Activated CD4-positive, alpha-beta T cell treated with anti-CD3 and anti-CD28 coated beads, Interleukin-2, amount 10 ng/mL, durations not matched to agents 7 days and 5 days (primary cell): ENCODE measurements at regions not wholly inside any gene's neighbourhood (a gene's known extent, or its start where the extent isn't known, plus 50 kb on each side); places are given as distances from the start of the nearest gene placed in this dataset.

Experiments used
- CTCF ChIA-PET: fragments of 350-600 bp; sonication (Branson Sonifier 250); formaldehyde crosslinking; loops from one replicate; lab custom pipeline; 2021; ENCODE audit warnings: antibody characterized with exemption; lab: Charles Lee
- POLR2A ChIA-PET: fragments of 350-600 bp; sonication (Branson Sonifier 250); formaldehyde crosslinking; loops from one replicate; lab custom pipeline; 2021; ENCODE audit warnings: antibody characterized with exemption; lab: Charles Lee
- DNase-seq: peaks from one replicate; pipeline ENCODE4 v3.0.0-alpha.2; 2020
- H3K27ac Mint-ChIP-seq: one replicate; pipeline ENCODE4 v1.8.0; 2021; ENCODE audit warnings: mild to moderate bottlenecking, moderate library complexity, mixed read lengths
- H3K27me3 Mint-ChIP-seq: one replicate; pipeline ENCODE4 v1.8.0; 2021; ENCODE audit warnings: mixed read lengths
- H3K36me3 Mint-ChIP-seq: one replicate; pipeline ENCODE4 v1.8.0; 2021; ENCODE audit warnings: low read depth, mixed read lengths
- H3K4me1 Mint-ChIP-seq: one replicate; pipeline ENCODE4 v1.8.0; 2021; ENCODE audit warnings: mixed read lengths
- H3K4me3 Mint-ChIP-seq: one replicate; pipeline ENCODE4 v1.8.0; 2021; ENCODE audit warnings: mild to moderate bottlenecking, moderate library complexity, mixed read lengths
- H3K9me3 Mint-ChIP-seq: one replicate; pipeline ENCODE4 v1.8.0; 2021; ENCODE audit warnings: mixed read lengths

DNA sequence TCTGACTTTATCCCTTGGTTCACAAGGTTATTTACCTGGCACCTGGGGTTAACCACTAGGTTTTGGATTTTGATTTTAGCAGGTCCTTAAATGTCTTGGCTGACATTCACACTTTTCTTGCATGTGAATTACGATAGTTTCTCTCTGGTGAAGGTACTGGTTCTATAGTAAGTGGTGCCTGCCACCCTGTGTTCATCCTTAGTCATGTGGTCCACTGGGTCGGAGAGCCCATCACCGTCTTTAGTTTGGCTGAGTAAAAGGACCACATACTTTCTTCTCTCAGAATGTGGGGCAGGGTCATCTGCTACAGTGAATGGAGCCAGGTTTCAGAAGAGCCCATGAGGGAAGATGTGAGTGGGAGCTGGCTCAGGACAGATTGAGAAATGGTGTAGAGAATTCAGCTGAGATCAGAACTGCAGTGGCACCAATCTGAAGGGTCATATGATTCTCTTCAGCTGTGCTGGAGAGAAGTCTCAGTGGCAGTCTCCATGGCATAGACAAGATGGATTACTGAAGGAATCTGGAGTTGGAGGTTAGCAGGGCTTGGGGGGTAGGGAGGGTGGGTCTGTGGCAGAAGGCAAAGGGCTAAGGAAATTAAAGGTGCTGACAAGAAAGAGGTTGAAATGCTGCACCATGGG is 310.4 kb downstream of the GPAT3 start:
- H3K36me3 Mint-ChIP-seq, result no peaks in the 10 kb centered on the region
- H3K4me3 Mint-ChIP-seq, result no peak overlapping the region
- H3K27me3 Mint-ChIP-seq, result no peaks in the 10 kb centered on the region
- H3K9me3 Mint-ChIP-seq, result no peaks in the 10 kb centered on the region
- CTCF ChIA-PET, result no interaction called here
- H3K27ac Mint-ChIP-seq, result no peak overlapping the region
- POLR2A ChIA-PET, result no interaction called here
- DNase-seq, result no peak
- H3K4me1 Mint-ChIP-seq, result no peaks in the 10 kb centered on the region

DNA sequence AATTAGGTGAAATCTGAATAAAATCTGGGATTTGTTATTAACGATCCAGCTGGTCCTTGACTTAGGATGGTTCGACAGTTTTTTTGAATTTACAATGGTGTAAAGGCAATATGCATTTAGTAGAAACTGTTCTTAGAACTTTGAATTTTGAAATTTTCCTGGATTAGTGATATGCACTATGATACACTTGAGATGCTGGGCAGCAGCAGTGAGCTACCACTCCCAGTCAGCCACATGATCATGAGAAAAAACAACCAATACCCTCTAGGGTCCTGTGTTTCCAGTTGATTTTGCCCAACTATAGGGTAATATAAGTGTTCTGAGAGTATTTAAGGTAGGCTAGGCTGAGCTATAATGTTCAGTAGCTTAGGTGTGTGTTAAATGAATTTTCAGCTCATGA is 303.7 kb downstream of the GPAT3 start:
- H3K36me3 Mint-ChIP-seq, result no peaks in the 10 kb centered on the region

DNA sequence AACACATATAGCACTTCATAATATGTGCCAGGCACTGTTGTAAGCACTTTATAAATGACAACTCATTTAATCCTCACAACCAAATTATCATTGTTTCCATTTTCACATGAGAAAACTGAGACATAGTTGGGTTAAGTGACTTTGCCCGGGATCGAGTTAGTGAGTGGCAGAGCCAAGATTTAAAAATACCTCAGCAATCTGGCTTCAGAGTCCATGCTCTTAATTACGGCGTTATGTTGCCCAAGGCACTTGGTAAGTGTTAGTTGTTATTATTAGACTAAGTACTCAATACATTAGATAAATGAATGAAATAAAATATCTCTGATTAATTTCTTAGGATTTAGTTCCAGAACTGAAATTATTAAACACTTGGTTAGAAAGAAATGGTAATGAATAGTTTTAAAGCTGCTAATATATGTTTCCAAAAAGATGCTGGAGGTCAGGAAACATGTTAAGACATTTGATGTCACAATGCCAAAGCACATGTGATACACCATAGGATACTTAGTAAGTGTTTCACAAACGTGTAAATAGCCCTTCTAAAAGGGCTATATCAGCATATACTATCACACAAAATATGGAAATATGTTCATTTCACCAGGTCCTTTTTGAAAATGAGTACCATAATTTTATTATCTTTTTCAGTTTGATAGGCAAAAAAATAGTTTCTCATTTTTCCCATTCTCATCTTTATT is 301.9 kb downstream of the GPAT3 start:
- no peaks in the 10 kb centered on the region for H3K4me1 Mint-ChIP-seq
- no peaks in the 10 kb centered on the region for H3K36me3 Mint-ChIP-seq
- H3K27me3 Mint-ChIP-seq, result no peaks in the 10 kb centered on the region
- H3K9me3 Mint-ChIP-seq, result no peaks in the 10 kb centered on the region
- H3K4me3 Mint-ChIP-seq, result no peak overlapping the region
- ChIA-PET CTCF (no interaction called here), POLR2A (no interaction called here)
- no peak for DNase-seq
- H3K27ac Mint-ChIP-seq, result no peak overlapping the region

More for the DNA sequence above, 303.7 kb downstream of the GPAT3 start:
- Mint-ChIP-seq H3K9me3 (no peaks in the 10 kb centered on the region), H3K4me3 (no peak overlapping the region), H3K4me1 (no peaks in the 10 kb centered on the region), H3K27ac (no peak overlapping the region), H3K27me3 (no peaks in the 10 kb centered on the region)
- POLR2A ChIA-PET, result no interaction called here
- CTCF ChIA-PET, result interaction anchor here (0.8 kb wide), 1 partner anchor 23 kb away, joined by 3 read pairs; no protein-coding TSS in a partner anchor
- DNase-seq, result no peak

DNA sequence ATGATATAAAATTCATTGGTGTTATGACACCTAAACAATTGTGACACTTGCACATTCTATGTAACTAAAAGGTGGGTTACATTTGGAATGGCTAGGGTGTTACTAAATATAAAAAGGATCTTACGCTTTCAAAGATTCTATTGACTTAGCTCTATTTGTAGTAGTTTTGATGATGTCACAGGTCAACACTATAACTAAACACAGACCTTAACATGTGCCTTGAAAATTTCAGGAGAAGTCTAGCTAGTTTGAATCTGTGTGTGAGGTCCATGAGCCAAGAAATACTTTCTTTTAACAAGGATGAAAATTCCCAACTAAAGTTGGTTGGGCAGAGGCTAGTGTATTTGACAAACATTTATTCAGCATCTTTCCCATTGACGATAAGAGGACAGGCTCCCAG is 298.0 kb downstream of the GPAT3 start:
- no peak for DNase-seq
- H3K4me3 Mint-ChIP-seq, result no peak overlapping the region
- no peak overlapping the region for H3K27ac Mint-ChIP-seq
- CTCF ChIA-PET, result interaction anchor here (0.6 kb wide), 1 partner anchor 299 kb away, joined by 3 read pairs; no protein-coding TSS in a partner anchor
- H3K36me3 Mint-ChIP-seq, result no peaks in the 10 kb centered on the region
- POLR2A ChIA-PET, result no interaction called here
- H3K4me1 Mint-ChIP-seq, result no peaks in the 10 kb centered on the region
- H3K9me3 Mint-ChIP-seq, result no peaks in the 10 kb centered on the region
- no peaks in the 10 kb centered on the region for H3K27me3 Mint-ChIP-seq

DNA sequence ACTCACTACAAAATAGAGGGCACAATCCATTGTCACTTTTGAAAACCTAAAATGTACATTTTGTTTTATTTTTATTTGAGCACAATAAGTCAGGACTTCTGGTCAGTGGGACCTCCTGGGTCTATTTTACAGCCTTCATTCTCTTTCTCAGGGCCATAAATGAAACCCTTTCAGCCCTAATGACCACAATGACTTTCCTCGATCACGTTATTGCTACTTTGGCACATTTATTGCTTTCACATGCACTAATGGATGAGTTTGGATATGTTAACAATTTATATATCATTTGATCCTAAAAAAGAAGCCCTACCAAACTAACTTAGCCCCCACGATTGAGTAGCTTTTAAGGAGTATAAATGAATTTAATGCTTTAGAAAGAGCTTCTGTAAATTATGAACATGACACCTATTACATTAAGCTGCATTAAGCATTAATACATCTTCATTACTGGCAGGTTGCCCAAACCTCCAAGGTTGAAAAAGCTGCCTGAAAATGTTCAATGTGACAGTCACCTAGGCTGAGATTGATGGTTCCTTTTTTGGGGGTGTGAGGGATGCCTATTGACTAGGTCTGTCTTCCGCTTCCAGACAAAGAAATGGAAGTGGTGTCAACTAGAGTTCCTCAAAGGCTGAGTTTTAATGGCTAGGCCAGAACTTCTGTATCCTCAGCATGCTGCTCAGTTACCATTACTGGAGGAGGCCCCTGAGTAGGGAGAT is 296.4 kb downstream of the GPAT3 start:
- ChIA-PET POLR2A (no interaction called here), CTCF (no interaction called here)
- H3K4me3 Mint-ChIP-seq, result no peak overlapping the region
- no peaks in the 10 kb centered on the region for H3K27me3 Mint-ChIP-seq
- no peak for DNase-seq
- no peaks in the 10 kb centered on the region for H3K36me3 Mint-ChIP-seq
- H3K9me3 Mint-ChIP-seq, result no peaks in the 10 kb centered on the region
- H3K4me1 Mint-ChIP-seq, result no peaks in the 10 kb centered on the region
- H3K27ac Mint-ChIP-seq, result no peak overlapping the region

DNA sequence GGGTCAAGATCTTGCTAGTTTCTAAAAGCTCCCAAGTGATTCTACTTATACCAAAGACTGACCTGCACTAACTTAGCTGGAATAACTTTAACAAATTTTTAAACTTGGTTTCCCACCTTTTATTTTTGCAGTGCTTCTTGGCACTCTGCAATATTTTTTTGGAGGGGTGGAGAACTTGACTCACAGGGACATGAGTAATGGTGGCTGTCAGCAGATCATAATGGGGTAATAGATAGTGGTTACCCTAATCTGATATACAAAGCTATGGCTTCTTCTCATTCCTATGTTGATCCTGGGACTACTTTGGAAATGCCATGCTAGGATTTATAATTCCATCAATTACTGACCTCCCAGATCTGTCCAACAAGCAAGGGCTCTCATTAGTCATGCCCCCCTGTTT is 295.7 kb downstream of the GPAT3 start:
- Mint-ChIP-seq H3K4me1 (no peaks in the 10 kb centered on the region), H3K9me3 (no peaks in the 10 kb centered on the region), H3K27ac (no peak overlapping the region), H3K4me3 (no peak overlapping the region), H3K27me3 (no peaks in the 10 kb centered on the region), H3K36me3 (no peaks in the 10 kb centered on the region)
- ChIA-PET CTCF (no interaction called here), POLR2A (no interaction called here)
- no peak for DNase-seq

DNA sequence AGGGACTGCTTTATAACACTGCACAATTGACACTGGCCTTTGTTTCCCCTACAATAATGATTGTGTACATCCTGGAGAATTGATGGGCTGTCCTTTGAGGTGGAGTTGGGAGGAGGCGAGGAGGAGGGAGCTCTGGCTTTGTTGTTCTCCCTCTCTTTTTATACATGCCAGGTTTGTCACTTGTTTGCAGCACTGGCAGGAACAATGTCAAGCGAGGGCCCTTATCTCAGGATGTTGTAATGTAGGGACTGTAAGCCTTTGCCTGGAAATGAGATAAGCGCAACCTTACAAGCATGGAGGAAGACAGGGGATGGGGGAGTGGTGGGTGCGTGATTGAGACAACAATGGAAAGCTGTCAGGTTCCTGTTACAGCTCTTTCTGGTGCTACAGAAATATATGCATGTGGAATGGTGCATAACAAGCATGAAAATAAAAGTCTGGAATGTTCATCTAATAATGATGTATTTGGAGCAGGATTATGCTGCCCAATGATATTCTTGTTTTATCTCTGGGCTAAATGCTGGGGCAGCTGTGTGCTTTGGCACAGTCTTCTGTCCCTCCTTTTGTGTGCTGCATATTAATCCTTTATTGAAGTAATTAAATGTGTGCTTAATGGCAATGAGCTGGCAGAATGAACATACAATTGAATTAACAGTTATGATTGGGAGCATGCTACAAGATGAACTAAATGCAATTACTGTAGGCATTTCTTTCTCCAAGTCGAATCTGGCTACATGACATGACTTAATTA is 294.4 kb downstream of the GPAT3 start:
- POLR2A ChIA-PET, result no interaction called here
- no peaks in the 10 kb centered on the region for H3K4me1 Mint-ChIP-seq

DNA sequence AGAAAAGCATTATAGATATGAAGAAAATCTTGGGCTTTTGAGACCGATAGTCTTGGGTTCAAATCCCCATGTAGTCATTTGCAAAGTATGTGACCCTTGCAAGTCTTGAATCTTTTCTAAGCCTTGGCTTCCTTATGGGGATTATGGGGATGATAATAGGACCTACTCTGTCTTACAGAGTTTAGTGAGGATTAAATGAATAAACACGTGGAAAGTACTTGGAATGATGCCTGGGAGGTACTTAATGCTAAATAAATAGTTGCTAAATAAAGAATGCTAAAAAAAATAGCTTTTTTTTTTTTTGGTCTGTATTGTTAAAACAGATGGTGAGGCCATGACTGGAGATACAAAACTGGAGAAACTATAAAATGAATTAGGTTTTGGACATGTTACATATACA is 292.7 kb downstream of the GPAT3 start:
- H3K4me3 Mint-ChIP-seq, result no peak overlapping the region
- no peaks in the 10 kb centered on the region for H3K36me3 Mint-ChIP-seq
- no peaks in the 10 kb centered on the region for H3K27me3 Mint-ChIP-seq
- H3K9me3 Mint-ChIP-seq, result no peaks in the 10 kb centered on the region
- ChIA-PET CTCF (no interaction called here), POLR2A (no interaction called here)
- DNase-seq, result no peak
- H3K27ac Mint-ChIP-seq, result no peak overlapping the region
- H3K4me1 Mint-ChIP-seq, result no peaks in the 10 kb centered on the region

More for the DNA sequence above, 294.4 kb downstream of the GPAT3 start:
- no peak for DNase-seq
- Mint-ChIP-seq H3K27ac (no peak overlapping the region), H3K27me3 (no peaks in the 10 kb centered on the region), H3K36me3 (no peaks in the 10 kb centered on the region), H3K9me3 (no peaks in the 10 kb centered on the region), H3K4me3 (no peak overlapping the region)
- CTCF ChIA-PET, result interaction anchor here (0.8 kb wide), 1 partner anchor 36 kb away, joined by 3 read pairs; no protein-coding TSS in a partner anchor

DNA sequence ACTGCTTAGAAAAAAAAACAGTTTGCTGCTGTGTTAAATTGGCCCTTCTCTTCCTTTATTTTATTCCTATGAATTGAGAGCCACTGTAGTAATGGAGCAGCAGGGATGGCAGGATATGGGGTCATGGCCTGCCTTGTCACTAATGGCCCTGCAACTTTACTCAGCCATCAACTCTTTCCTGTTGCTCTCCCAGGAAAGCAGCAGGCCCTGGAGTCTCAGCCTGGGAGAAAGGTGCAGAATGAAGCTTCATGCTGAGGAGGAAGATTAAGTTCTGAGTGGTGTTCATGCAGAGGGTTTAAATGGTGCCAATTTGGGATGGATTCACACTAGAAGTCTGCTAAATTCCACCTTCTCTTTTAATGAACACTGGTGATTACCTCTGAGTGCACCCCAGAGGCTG is 285.6 kb downstream of the GPAT3 start:
- DNase-seq, result no peak
- ChIA-PET POLR2A (no interaction called here), CTCF (no interaction called here)
- Mint-ChIP-seq H3K36me3 (no peaks in the 10 kb centered on the region), H3K4me3 (no peak overlapping the region), H3K27me3 (no peaks in the 10 kb centered on the region), H3K27ac (no peak overlapping the region), H3K9me3 (no peaks in the 10 kb centered on the region), H3K4me1 (no peaks in the 10 kb centered on the region)

DNA sequence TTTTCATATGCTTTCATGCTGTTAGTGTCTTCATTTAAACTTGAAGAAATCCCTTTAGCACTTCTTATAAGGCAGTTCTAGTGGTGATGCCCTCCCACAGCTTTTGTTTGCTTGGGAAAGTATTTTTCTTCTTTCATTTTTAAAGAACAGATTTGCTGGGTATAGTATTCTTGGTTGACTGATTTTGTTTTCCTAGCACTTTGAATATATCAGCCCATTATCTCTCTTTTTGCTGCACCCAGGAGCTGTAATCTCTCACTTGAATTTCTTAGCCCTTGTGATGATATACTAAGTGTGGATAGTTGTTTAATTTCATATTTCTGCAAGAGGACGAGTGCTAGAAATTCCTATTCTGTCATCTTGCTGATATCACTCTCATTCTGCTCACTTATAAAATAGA is 283.7 kb downstream of the GPAT3 start:
- H3K4me1 Mint-ChIP-seq, result no peaks in the 10 kb centered on the region
- no peak overlapping the region for H3K27ac Mint-ChIP-seq
- ChIA-PET POLR2A (no interaction called here), CTCF (no interaction called here)
- no peaks in the 10 kb centered on the region for H3K27me3 Mint-ChIP-seq
- H3K4me3 Mint-ChIP-seq, result no peak overlapping the region
- no peaks in the 10 kb centered on the region for H3K9me3 Mint-ChIP-seq
- no peak for DNase-seq
- no peaks in the 10 kb centered on the region for H3K36me3 Mint-ChIP-seq

DNA sequence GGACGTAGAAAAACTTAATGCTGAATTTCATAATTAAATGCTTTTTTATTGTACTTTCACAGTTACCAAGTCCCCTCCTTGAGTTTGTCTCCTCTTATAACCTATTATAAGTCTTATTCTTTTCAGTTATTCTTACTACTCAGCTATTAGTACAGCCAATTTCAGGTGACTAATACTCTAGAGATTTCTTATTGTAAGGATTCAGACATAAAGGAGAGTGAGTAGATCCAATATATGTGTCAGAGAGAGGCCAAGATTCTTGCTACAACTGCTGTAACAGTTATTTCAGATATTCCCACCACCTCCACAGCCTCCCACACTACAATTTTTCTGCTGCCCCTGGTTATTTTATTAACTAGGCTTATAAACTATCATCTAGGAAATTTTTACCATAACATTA is 274.5 kb downstream of the GPAT3 start:
- Mint-ChIP-seq H3K9me3 (no peaks in the 10 kb centered on the region), H3K4me3 (no peak overlapping the region), H3K36me3 (no peaks in the 10 kb centered on the region), H3K27me3 (no peaks in the 10 kb centered on the region), H3K4me1 (no peaks in the 10 kb centered on the region), H3K27ac (no peak overlapping the region)
- CTCF ChIA-PET, result no interaction called here
- no peak for DNase-seq
- POLR2A ChIA-PET, result no interaction called here

DNA sequence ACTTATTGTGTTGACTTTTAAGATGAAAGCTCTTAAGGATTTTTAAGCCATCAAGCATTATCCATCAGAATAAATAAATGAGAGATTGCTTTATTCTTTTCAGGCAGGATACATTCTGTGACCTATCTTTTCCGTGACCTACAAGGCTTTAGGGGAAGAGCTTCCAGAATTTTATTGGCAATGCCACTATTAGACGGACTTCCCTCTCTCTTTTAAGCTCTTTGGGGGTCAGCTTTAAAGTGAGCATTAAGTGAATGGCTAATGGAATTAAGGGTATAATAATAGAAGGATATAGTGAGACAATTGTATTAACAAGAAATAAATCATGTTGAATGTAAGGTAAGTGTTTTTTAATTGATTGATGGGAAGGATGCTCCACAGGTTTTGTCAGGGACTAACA is 273.7 kb downstream of the GPAT3 start:
- no peak for DNase-seq
- H3K27ac Mint-ChIP-seq, result no peak overlapping the region
- ChIA-PET POLR2A (no interaction called here), CTCF (interaction anchor here (0.6 kb wide), 1 partner anchor 502 kb away, joined by 3 read pairs; no protein-coding TSS in a partner anchor)
- H3K4me3 Mint-ChIP-seq, result no peak overlapping the region
- H3K4me1 Mint-ChIP-seq, result no peaks in the 10 kb centered on the region
- H3K27me3 Mint-ChIP-seq, result no peaks in the 10 kb centered on the region
- H3K9me3 Mint-ChIP-seq, result no peaks in the 10 kb centered on the region
- no peaks in the 10 kb centered on the region for H3K36me3 Mint-ChIP-seq

DNA sequence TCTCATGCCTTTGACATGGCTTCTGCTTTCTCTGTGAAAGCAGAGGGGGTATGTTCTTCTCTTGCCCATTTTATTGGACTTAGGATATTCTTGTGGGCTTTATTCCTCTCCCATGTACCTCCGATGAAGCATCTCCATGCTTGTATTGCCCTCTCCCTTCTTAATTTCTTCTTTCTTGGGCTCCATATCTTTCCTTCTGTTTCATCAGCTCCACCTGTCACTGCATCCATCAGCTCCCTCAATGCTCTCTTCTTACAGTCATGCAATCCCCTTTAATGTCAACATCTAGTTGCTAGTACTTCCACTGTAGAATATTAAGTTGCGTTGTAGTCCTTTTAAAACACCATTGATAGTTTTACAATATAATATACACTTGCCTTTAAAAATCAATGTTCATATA is 257.6 kb downstream of the GPAT3 start:
- DNase-seq, result no peak
- no peak overlapping the region for H3K4me3 Mint-ChIP-seq
- ChIA-PET CTCF (no interaction called here), POLR2A (no interaction called here)
- no peaks in the 10 kb centered on the region for H3K9me3 Mint-ChIP-seq
- H3K4me1 Mint-ChIP-seq, result no peaks in the 10 kb centered on the region
- H3K27ac Mint-ChIP-seq, result no peak overlapping the region
- H3K27me3 Mint-ChIP-seq, result peaks cover 4% of the 10 kb centered on the region
- no peaks in the 10 kb centered on the region for H3K36me3 Mint-ChIP-seq
